Cardiac fibroblast (primary cell): ENCODE measurements at regions not wholly inside any gene's neighbourhood (a gene's known extent, or its start where the extent isn't known, plus 50 kb on each side); places are given as distances from the start of the nearest gene placed in this dataset.
A peak's percentile ranks its signal among the peaks of the same experiment; 100 is the strongest.

Experiments
- DNase-seq, 2 donors: peaks; one replicate each; pipeline versions ENCODE4 v3.0.0 to v3.0.0-alpha.2; 2010; ENCODE audit warnings: low read depth in 2 of 2
- H3K4me3 ChIP-seq, 2 donors: replicated peaks in 1 of 2; 1 replicate in 1 of 2; 2 replicates in 1 of 2; pipeline ENCODE4 v1.5.1; 2011; ENCODE audit warnings: low read depth in 2 of 2, low read length in 2 of 2, mild to moderate bottlenecking in 2 of 2, moderate library complexity in 1 of 2
- CTCF ChIP-seq: IDR thresholded peaks from one replicate; pipeline ENCODE4 v1.5.1; 2011; ENCODE audit warnings: low read depth, mild to moderate bottlenecking, low read length, inconsistent platforms

GRCh38 chr7:35993676-35994606 is 159.1 kb upstream of the EEPD1 start:
- H3K4me3 ChIP-seq: no peak overlapping the region
- TF ChIP-seq CTCF: no peak
- DNase-seq: peak; percentile 46 to 78

GRCh38 chr7:35995334-35995733 is 157.7 kb upstream of the EEPD1 start:
- no peak for TF ChIP-seq CTCF
- no peak overlapping the region for H3K4me3 ChIP-seq
- DNase-seq: no peak

- DNase-seq: no peak
- no peak overlapping the region for H3K4me3 ChIP-seq
- TF ChIP-seq CTCF: no peak
These were observed 154.6 kb upstream of the EEPD1 start for GRCh38 chr7:35998481-35998880.

GRCh38 chr7:36001546-36001945 is 151.5 kb upstream of the EEPD1 start:
- DNase-seq: no peak
- TF ChIP-seq CTCF: no peak
- H3K4me3 ChIP-seq: no peak overlapping the region

- no peak overlapping the region for H3K4me3 ChIP-seq
- no peak for DNase-seq
- no peak for TF ChIP-seq CTCF
These were observed 150.2 kb upstream of the EEPD1 start for GRCh38 chr7:36002900-36003299.

GRCh38 chr7:36003343-36003742 is 149.7 kb upstream of the EEPD1 start:
- no peak overlapping the region for H3K4me3 ChIP-seq
- no peak for TF ChIP-seq CTCF
- no peak for DNase-seq
